Trophoblast cell (in vitro differentiated cells and primary cell): ENCODE measurements at regions not wholly inside any gene's neighbourhood (a gene's known extent, or its start where the extent isn't known, plus 50 kb on each side); places are given as distances from the start of the nearest gene placed in this dataset.

ENCODE experiments used
- DNase-seq, 2 donors: peaks; one replicate each; pipeline ENCODE4 v3.0.0-alpha.2; 2016
- H2AFZ ChIP-seq: 2 replicates; pipeline ENCODE4 v1.6.1; 2013; ENCODE audit warnings: low read length, moderate library complexity, mild to moderate bottlenecking; ENCODE audit not compliant: insufficient read depth, poor library complexity
- H2AK5ac ChIP-seq: 2 replicates; pipeline ENCODE4 v1.6.1; 2013; ENCODE audit warnings: mild to moderate bottlenecking, low read length
- H2BK120ac ChIP-seq: 2 replicates; pipeline ENCODE4 v1.6.1; 2013; ENCODE audit warnings: low read length, mild to moderate bottlenecking, moderate library complexity; ENCODE audit not compliant: insufficient read depth, poor library complexity
- H2BK12ac ChIP-seq: 2 replicates; pipeline ENCODE4 v1.6.1; 2013; ENCODE audit warnings: mild to moderate bottlenecking, low read length, moderate library complexity
- H2BK5ac ChIP-seq: 2 replicates; pipeline ENCODE4 v1.6.1; 2013; ENCODE audit warnings: low read length, low read depth, moderate library complexity, mild to moderate bottlenecking; ENCODE audit not compliant: poor library complexity
- H3K14ac ChIP-seq: 2 replicates; pipeline ENCODE4 v1.6.1; 2013; ENCODE audit warnings: mild to moderate bottlenecking, low read length
- H3K18ac ChIP-seq: 2 replicates; pipeline ENCODE4 v1.6.1; 2013; ENCODE audit warnings: mild to moderate bottlenecking, low read length
- H3K23ac ChIP-seq: 2 replicates; pipeline ENCODE4 v1.6.1; 2013; ENCODE audit warnings: low read length
- H3K27ac ChIP-seq: 2 replicates; pipeline ENCODE4 v1.5.1; 2013; ENCODE audit warnings: low read depth, mild to moderate bottlenecking, inconsistent platforms, low read length, moderate library complexity
- H3K27me3 ChIP-seq: 2 replicates; pipeline ENCODE4 v1.6.1; 2013; ENCODE audit warnings: inconsistent platforms, mild to moderate bottlenecking, low read length, moderate library complexity; ENCODE audit not compliant: insufficient read depth
- H3K36me3 ChIP-seq, 2 experiments: 1 replicate in 1 of 2; 2 replicates in 1 of 2; pipeline ENCODE4 v1.6.1; 2013; ENCODE audit warnings: low read length in 2 of 2, mild to moderate bottlenecking in 2 of 2, moderate library complexity in 1 of 2; ENCODE audit not compliant: insufficient read depth in 2 of 2, control insufficient read depth in 1 of 2
- H3K4ac ChIP-seq: 2 replicates; pipeline ENCODE4 v1.6.1; 2013; ENCODE audit warnings: low read depth, mild to moderate bottlenecking, low read length, moderate library complexity
- H3K4me1 ChIP-seq, 2 experiments: 1 replicate in 1 of 2; 2 replicates in 1 of 2; pipeline ENCODE4 v1.6.1; 2013; ENCODE audit warnings: low read length in 2 of 2, mild to moderate bottlenecking in 2 of 2, moderate library complexity in 1 of 2; ENCODE audit not compliant: insufficient read depth in 2 of 2, control insufficient read depth in 1 of 2
- H3K4me2 ChIP-seq: 2 replicates; pipeline ENCODE4 v1.6.1; 2013; ENCODE audit warnings: inconsistent platforms, mild to moderate bottlenecking, low read length, moderate library complexity
- H3K4me3 ChIP-seq: 2 replicates; pipeline ENCODE4 v1.5.1; 2013; ENCODE audit warnings: mild to moderate bottlenecking, low read depth, low read length, inconsistent platforms
- H3K79me1 ChIP-seq: one replicate; pipeline ENCODE4 v1.6.1; 2013; ENCODE audit warnings: low read length
- H3K79me2 ChIP-seq: 2 replicates; pipeline ENCODE4 v1.6.1; 2013; ENCODE audit warnings: low read length, mild to moderate bottlenecking; ENCODE audit not compliant: control insufficient read depth, insufficient read depth, poor library complexity
- H3K9ac ChIP-seq: 2 replicates; pipeline ENCODE4 v1.6.1; 2013; ENCODE audit warnings: mild to moderate bottlenecking, low read length
- H3K9me3 ChIP-seq: 2 replicates; pipeline ENCODE4 v1.6.1; 2013; ENCODE audit warnings: low read depth, mild to moderate bottlenecking, control low read depth, inconsistent platforms, low read length; ENCODE audit not compliant: insufficient read depth
- H4K12ac ChIP-seq: 2 replicates; pipeline ENCODE4 v1.6.1; 2013; ENCODE audit warnings: low read depth, mild to moderate bottlenecking, low read length, moderate library complexity
- H4K8ac ChIP-seq: 2 replicates; pipeline ENCODE4 v1.6.1; 2013; ENCODE audit warnings: low read depth, mild to moderate bottlenecking, low read length, moderate library complexity
- H4K91ac ChIP-seq: one replicate; pipeline ENCODE4 v1.6.1; 2013; ENCODE audit warnings: low read depth, mild to moderate bottlenecking, low read length, moderate library complexity
- WGBS: extraction: QIAGEN DNeasy Blood & Tissue Kit; methylation state at CpG from one replicate; pipeline ENCODE4 v1.1.7; 2013; ENCODE audit warnings: missing lambda C conversion rate; ENCODE audit not compliant: insufficient read length, insufficient coverage; ENCODE audit errors: extremely low coverage; 5-methylcytosine and 5-hydroxymethylcytosine counted together

DNA sequence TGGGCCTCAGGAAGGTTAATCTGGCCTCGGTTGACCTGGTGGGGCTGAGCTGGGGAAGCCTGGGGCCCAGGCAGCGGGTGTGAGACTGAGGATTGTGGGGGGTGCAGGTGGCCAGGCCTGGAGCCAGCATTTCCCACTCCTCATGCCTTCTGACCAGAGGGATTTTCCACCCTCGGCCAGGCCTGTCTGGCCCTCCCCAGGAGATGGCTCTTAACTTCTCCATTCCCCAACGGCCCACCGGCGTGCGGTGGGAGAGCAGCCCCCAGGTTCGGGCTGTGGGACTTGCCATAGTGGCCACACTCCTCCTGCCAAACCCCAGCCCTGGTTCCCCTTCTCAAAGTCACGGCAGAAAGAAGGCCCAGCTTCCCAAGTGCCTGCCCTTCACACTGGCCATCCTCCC, 126.5 kb upstream of the RUNX3 start:
- Histone ChIP-seq H2AK5ac (no peak overlapping the region), H3K14ac (no peak overlapping the region), H3K36me3 (no peaks in the 10 kb centered on the region), H3K79me2 (no peaks in the 10 kb centered on the region), H3K4ac (no peak overlapping the region), H3K18ac (no peak overlapping the region), H3K79me1 (no peaks in the 10 kb centered on the region), H3K27ac (no peak overlapping the region), H3K9me3 (no peaks in the 10 kb centered on the region), H3K9ac (no peak overlapping the region), H4K8ac (no peak overlapping the region), H2AFZ (no peak overlapping the region), H2BK5ac (no peak overlapping the region), H3K27me3 (no peaks in the 10 kb centered on the region), H4K91ac (no peak overlapping the region), H4K12ac (no peak overlapping the region), H2BK12ac (no peak overlapping the region), H3K4me1 (no peaks in the 10 kb centered on the region), H3K4me2 (no peak overlapping the region), H3K4me3 (no peak overlapping the region), H3K23ac (no peak overlapping the region), H2BK120ac (no peak overlapping the region)
- no peak for DNase-seq
- WGBS: no CpG with 5 or more reads among the region's 9 CpGs

DNA sequence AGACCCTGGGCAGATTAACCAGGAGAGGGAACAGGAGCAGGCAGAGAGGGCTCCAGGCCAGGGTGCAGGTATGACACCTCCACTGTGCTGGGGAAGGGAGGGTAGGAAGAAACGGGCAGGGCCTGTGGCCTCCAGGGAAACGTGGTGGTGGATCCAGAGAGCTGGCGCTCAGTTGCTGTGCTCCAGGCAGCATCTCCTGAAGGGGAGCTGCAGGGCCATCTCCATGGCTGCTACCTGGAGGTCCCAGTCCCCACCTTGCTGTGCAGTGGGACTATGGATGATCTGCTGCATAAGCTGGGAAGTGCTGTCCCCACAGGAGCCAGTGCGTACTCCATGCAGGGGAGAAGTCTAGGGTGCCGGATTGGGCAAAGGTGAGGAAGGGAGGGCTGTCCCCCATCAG, 125.9 kb upstream of the RUNX3 start:
- H4K8ac ChIP-seq: no peak overlapping the region
- no peaks in the 10 kb centered on the region for H3K36me3 ChIP-seq
- WGBS: no CpG with 5 or more reads among the region's 5 CpGs

DNA sequence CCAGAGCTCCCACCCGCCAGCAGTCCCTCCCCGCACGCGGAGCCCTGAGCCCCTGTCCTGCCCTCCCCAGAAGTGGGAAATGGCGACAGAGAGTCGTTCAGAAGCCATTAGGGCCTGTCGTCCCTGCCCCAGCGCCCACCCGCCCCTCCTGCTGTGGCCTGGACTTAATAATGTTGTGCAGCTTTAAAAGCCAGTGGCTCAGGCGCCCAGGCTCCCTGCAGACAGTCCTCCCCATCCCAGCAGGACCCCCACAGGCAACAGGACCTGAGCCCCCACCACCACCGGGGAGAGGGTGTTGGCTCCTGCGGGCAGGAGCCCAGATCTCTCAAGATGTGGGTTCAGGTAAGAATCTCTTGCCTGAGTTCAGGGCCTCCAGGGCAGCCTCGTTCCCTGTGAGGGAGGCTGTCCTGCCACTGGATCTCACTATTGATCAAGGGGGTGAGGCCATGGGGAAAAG, 125.3 kb upstream of the RUNX3 start:
- Histone ChIP-seq H3K4ac (no peak overlapping the region), H3K9ac (no peak overlapping the region), H3K9me3 (no peaks in the 10 kb centered on the region), H4K12ac (no peak overlapping the region), H3K36me3 (no peaks in the 10 kb centered on the region), H3K23ac (no peak overlapping the region), H2AFZ (no peak overlapping the region), H3K27me3 (no peaks in the 10 kb centered on the region), H4K91ac (no peak overlapping the region), H2BK5ac (no peak overlapping the region), H3K14ac (no peak overlapping the region), H4K8ac (no peak overlapping the region), H2AK5ac (no peak overlapping the region), H3K18ac (no peak overlapping the region), H3K4me2 (no peak overlapping the region), H3K4me1 (no peaks in the 10 kb centered on the region), H3K27ac (no peak overlapping the region), H2BK120ac (no peak overlapping the region), H3K4me3 (no peak overlapping the region), H2BK12ac (no peak overlapping the region), H3K79me1 (no peaks in the 10 kb centered on the region), H3K79me2 (no peaks in the 10 kb centered on the region)
- no peak for DNase-seq
- no CpG with 5 or more reads among the region's 13 CpGs for WGBS

More for the DNA sequence above, 125.9 kb upstream of the RUNX3 start:
- no peak for DNase-seq
- H3K18ac ChIP-seq: no peak overlapping the region
- no peak overlapping the region for H3K27ac ChIP-seq
- no peak overlapping the region for H3K23ac ChIP-seq
- no peaks in the 10 kb centered on the region for H3K79me1 ChIP-seq
- H2AFZ ChIP-seq: no peak overlapping the region
- no peak overlapping the region for H4K12ac ChIP-seq
- no peak overlapping the region for H3K4me3 ChIP-seq
- no peak overlapping the region for H2AK5ac ChIP-seq
- H3K14ac ChIP-seq: no peak overlapping the region
- no peaks in the 10 kb centered on the region for H3K9me3 ChIP-seq
- no peaks in the 10 kb centered on the region for H3K79me2 ChIP-seq
- H2BK5ac ChIP-seq: no peak overlapping the region
- H3K4me1 ChIP-seq: no peaks in the 10 kb centered on the region
- H3K4me2 ChIP-seq: no peak overlapping the region
- no peak overlapping the region for H3K4ac ChIP-seq
- no peak overlapping the region for H3K9ac ChIP-seq
- H2BK120ac ChIP-seq: no peak overlapping the region
- no peak overlapping the region for H2BK12ac ChIP-seq
- H3K27me3 ChIP-seq: no peaks in the 10 kb centered on the region
- no peak overlapping the region for H4K91ac ChIP-seq

DNA sequence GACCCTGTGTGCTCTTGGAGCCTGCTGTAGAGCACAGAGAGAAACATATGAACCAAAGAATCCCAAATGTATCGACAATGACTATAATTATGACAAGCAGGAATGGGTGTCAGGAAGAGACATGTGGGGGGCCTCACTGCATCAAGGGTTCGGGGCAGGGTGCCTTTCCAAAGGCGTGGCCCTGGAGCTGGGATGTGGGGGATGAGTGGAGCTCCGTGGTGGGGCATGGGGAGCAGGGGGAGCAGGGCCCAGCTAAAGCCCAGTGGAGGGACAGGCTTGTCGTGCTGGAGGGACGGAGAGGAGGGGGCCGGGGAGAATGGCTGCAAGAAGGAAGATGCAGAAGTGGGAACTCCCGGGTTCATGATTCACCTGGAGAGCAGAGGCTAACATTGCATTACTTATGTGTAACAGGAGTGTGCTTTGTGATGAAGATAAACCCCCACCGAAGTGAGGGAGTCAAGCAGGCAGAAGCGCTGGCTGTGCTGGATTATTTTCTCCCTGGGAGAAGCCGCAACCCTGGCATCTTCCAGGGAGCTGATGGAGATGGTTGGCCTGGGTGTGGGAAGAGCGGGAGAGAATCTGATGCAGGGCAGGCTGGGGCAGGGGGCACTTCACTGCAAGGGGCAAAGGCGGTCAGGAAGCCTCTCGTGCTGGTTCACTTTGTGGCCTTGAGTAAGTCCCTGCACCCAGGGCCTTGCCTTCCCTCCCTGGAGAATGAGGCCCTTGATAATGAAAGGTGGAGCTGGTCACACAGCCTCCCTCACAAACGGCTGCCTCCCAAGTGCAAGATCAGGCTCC, 124.6 kb upstream of the RUNX3 start:
- no peak overlapping the region for H3K4me2 ChIP-seq
- H3K9ac ChIP-seq: no peak overlapping the region
- H3K14ac ChIP-seq: no peak overlapping the region
- H4K12ac ChIP-seq: no peak overlapping the region
- no peak overlapping the region for H4K91ac ChIP-seq
- H3K23ac ChIP-seq: no peak overlapping the region
- H3K79me1 ChIP-seq: no peaks in the 10 kb centered on the region
- H3K4ac ChIP-seq: no peak overlapping the region
- WGBS: no CpG with 5 or more reads among the region's 15 CpGs
- DNase-seq: no peak
- H2BK12ac ChIP-seq: no peak overlapping the region
- no peak overlapping the region for H2AK5ac ChIP-seq
- no peak overlapping the region for H4K8ac ChIP-seq
- no peaks in the 10 kb centered on the region for H3K27me3 ChIP-seq
- H3K4me1 ChIP-seq: no peaks in the 10 kb centered on the region
- H3K36me3 ChIP-seq: no peaks in the 10 kb centered on the region
- H3K27ac ChIP-seq: no peak overlapping the region
- no peak overlapping the region for H2BK5ac ChIP-seq
- H3K9me3 ChIP-seq: no peaks in the 10 kb centered on the region
- no peak overlapping the region for H3K4me3 ChIP-seq
- no peak overlapping the region for H2BK120ac ChIP-seq
- no peak overlapping the region for H3K18ac ChIP-seq
- H3K79me2 ChIP-seq: no peaks in the 10 kb centered on the region
- no peak overlapping the region for H2AFZ ChIP-seq
